ENCODE measurements at regions not wholly inside any gene's neighbourhood (a gene's known extent, or its start where the extent isn't known, plus 50 kb on each side); places are given as distances from the start of the nearest gene placed in this dataset.

DNA sequence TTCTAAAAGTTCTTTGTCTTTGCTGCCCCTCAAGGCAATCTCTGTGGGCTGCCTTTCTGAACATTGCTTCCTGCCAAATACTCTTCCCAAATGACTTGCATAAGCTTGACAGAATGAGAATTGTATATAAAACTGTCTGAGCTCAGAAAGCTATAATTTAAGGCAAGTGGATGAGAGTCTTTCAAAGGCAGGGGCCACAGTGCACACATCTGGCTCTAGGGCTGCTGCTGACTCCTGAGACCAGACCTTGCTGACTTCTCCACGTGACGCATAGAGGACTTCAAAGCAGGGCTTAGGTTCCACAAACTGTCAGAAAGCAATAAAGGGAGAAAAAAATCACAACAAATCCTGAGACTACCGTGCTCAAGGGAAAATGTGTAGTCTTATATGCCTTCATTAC is 79.4 kb upstream of the DIRAS2 start:
- TF ChIP-seq EZH2 (IDR thresholded peaks at IDR 0.05) (no peak), EZH2phosphoT487 (IDR thresholded peaks at IDR 0.05) (no peak)
- TF ChIP-seq, protein P1, sequence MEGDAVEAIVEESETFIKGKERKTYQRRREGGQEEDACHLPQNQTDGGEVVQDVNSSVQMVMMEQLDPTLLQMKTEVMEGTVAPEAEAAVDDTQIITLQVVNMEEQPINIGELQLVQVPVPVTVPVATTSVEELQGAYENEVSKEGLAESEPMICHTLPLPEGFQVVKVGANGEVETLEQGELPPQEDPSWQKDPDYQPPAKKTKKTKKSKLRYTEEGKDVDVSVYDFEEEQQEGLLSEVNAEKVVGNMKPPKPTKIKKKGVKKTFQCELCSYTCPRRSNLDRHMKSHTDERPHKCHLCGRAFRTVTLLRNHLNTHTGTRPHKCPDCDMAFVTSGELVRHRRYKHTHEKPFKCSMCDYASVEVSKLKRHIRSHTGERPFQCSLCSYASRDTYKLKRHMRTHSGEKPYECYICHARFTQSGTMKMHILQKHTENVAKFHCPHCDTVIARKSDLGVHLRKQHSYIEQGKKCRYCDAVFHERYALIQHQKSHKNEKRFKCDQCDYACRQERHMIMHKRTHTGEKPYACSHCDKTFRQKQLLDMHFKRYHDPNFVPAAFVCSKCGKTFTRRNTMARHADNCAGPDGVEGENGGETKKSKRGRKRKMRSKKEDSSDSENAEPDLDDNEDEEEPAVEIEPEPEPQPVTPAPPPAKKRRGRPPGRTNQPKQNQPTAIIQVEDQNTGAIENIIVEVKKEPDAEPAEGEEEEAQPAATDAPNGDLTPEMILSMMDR (IDR thresholded peaks at IDR 0.05) = no peak

Measured in neural progenitor cell (in vitro differentiated cells).